Neural crest cell (in vitro differentiated cells): ENCODE measurements at regions not wholly inside any gene's neighbourhood (a gene's known extent, or its start where the extent isn't known, plus 50 kb on each side); places are given as distances from the start of the nearest gene placed in this dataset.

Experiments used
- DNase-seq: peaks from one replicate; pipeline ENCODE4 v3.0.0; 2021; ENCODE audit warnings: low read depth, mixed read lengths, low spot score
- H3K27ac Mint-ChIP-seq: one replicate; pipeline ENCODE4 v1.8.0; 2021; ENCODE audit warnings: mild to moderate bottlenecking, mixed read lengths; ENCODE audit not compliant: unreplicated experiment
- H3K27me3 Mint-ChIP-seq: 2 replicates; pipeline ENCODE4 v1.8.0; 2021; ENCODE audit warnings: low read depth, mild to moderate bottlenecking, mixed read lengths
- H3K36me3 Mint-ChIP-seq: 2 replicates; pipeline ENCODE4 v1.8.0; 2021; ENCODE audit warnings: low read depth, mild to moderate bottlenecking, mixed read lengths
- H3K4me1 Mint-ChIP-seq: 2 replicates; pipeline ENCODE4 v1.8.0; 2021; ENCODE audit warnings: mixed read lengths
- H3K4me3 Mint-ChIP-seq: one replicate; pipeline ENCODE4 v1.8.0; 2021; ENCODE audit warnings: mild to moderate bottlenecking, mixed read lengths
- H3K9me3 Mint-ChIP-seq: 2 replicates; pipeline ENCODE4 v1.8.0; 2021; ENCODE audit warnings: mixed read lengths
- TF ChIP-seq, protein P1 (sequence below): fragments of 200-600 bp; sonication (generic); conservative IDR thresholded peaks from 2 replicates; pipeline ENCODE4 v1.5.0; 2021; ENCODE audit warnings: antibody characterized with exemption, mild to moderate bottlenecking

GRCh38 chr14:96945721-96946120, 148.5 kb downstream of the VRK1 start:
- Mint-ChIP-seq H3K9me3 (no peaks in the 10 kb centered on the region), H3K4me1 (no peaks in the 10 kb centered on the region), H3K27me3 (peaks cover 3% of the 10 kb centered on the region), H3K36me3 (peaks cover 5% of the 10 kb centered on the region), H3K27ac (no peak overlapping the region), H3K4me3 (no peak overlapping the region)
- no peak for DNase-seq
- TF ChIP-seq, protein P1, sequence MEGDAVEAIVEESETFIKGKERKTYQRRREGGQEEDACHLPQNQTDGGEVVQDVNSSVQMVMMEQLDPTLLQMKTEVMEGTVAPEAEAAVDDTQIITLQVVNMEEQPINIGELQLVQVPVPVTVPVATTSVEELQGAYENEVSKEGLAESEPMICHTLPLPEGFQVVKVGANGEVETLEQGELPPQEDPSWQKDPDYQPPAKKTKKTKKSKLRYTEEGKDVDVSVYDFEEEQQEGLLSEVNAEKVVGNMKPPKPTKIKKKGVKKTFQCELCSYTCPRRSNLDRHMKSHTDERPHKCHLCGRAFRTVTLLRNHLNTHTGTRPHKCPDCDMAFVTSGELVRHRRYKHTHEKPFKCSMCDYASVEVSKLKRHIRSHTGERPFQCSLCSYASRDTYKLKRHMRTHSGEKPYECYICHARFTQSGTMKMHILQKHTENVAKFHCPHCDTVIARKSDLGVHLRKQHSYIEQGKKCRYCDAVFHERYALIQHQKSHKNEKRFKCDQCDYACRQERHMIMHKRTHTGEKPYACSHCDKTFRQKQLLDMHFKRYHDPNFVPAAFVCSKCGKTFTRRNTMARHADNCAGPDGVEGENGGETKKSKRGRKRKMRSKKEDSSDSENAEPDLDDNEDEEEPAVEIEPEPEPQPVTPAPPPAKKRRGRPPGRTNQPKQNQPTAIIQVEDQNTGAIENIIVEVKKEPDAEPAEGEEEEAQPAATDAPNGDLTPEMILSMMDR: no peak

DNA sequence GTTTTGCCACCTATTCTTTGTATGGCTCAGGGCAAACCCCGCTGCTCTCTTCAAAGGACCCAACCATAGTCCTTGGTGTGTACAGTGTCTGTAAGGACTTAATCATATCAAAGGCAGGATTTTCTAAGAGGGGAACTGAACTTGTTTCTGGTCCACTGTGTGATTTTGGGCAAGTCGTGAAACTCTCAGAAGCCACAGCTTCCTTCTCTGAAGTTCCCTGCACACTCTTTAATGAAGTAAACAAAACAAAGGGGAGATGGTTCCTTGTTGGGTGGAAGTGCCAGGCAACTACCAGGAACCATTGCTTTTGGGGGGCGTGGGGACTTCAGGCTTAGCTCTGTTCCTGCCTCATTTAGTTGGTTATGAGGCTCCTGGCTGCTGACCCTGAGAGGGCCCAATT, 152.4 kb downstream of the VRK1 start:
- peaks cover 11% of the 10 kb centered on the region for H3K27me3 Mint-ChIP-seq
- no peak for DNase-seq
- no peak overlapping the region for H3K4me3 Mint-ChIP-seq
- H3K27ac Mint-ChIP-seq: no peak overlapping the region
- peaks cover 15% of the 10 kb centered on the region for H3K4me1 Mint-ChIP-seq
- TF ChIP-seq, protein P1: no peak
- H3K36me3 Mint-ChIP-seq: peaks cover 8% of the 10 kb centered on the region
- H3K9me3 Mint-ChIP-seq: no peaks in the 10 kb centered on the region

DNA sequence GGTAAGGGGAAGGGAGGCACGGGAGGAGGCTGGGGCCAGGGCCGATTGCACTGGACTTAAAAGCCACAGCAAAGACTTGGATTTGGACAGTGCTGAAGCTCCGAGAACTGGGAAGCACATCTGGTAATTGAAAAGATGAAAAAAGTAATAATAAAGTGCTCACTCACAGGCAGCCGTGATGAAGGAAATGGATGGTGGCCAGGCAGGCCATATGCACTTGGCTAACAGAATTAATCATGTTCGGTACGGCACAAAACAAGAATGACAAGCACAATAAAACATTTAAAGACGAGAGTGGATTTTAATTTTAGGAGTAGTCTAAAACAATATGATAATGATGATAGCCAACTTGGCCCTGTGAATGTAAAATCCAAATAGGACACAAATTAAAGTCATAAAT, 154.3 kb downstream of the VRK1 start:
- H3K9me3 Mint-ChIP-seq: no peaks in the 10 kb centered on the region
- peaks cover 15% of the 10 kb centered on the region for H3K4me1 Mint-ChIP-seq
- TF ChIP-seq, protein P1: no peak
- H3K4me3 Mint-ChIP-seq: no peak overlapping the region
- peaks cover 13% of the 10 kb centered on the region for H3K27me3 Mint-ChIP-seq
- no peak for DNase-seq
- H3K27ac Mint-ChIP-seq: no peak overlapping the region
- peaks cover 8% of the 10 kb centered on the region for H3K36me3 Mint-ChIP-seq

DNA sequence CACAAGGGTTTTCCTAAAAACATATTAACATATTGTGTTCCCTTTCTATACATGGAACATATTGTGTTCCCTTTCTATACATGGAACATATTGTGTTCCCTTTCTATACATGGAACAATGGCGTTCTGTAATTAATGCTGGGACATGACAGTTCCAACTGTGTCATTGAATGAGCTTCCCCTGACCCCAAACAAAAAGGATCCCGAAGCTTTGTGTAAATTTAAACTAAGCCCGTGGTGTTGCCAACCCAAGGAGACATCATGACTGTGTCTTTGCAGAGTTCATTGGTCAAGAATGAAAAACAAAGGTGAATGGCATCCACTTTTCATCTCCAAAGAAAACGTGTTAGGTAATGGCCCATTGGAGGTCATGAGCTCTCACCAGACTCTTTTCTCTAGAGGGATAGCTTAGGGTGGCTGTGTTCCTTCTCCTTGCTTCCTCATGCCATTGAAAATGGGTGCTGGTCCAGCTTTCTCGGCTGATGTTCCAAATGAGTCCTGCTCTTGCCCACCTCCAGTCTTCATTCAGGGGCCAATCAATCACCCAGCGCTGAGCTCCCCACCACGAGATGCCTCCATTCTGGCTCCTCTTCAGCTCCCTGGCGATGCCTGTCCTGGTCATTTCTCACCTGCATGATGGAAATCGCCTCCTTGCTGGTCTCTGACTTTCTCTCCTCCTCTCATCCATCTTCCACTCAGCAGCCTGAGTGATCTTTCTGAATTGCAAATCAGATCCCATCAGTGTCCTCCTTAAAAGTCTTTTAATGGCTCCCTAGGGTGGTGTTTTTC, 156.1 kb downstream of the VRK1 start:
- Mint-ChIP-seq H3K36me3 (peaks cover 5% of the 10 kb centered on the region), H3K9me3 (no peaks in the 10 kb centered on the region), H3K4me1 (peaks cover 15% of the 10 kb centered on the region), H3K27me3 (peaks cover 16% of the 10 kb centered on the region), H3K27ac (no peak overlapping the region), H3K4me3 (no peak overlapping the region)
- TF ChIP-seq, protein P1: no peak
- no peak for DNase-seq

GRCh38 chr14:96953875-96954185, 156.6 kb downstream of the VRK1 start:
- Mint-ChIP-seq H3K27ac (no peak overlapping the region), H3K36me3 (peaks cover 3% of the 10 kb centered on the region)

More at GRCh38 chr14:96953875-96954185, 156.6 kb downstream of the VRK1 start:
- DNase-seq: no peak
- Mint-ChIP-seq H3K9me3 (no peaks in the 10 kb centered on the region), H3K27me3 (peaks cover 16% of the 10 kb centered on the region), H3K4me1 (peaks cover 15% of the 10 kb centered on the region), H3K4me3 (no peak overlapping the region)
- TF ChIP-seq, protein P1: no peak
